PC-3 (cell line): ENCODE measurements at regions not wholly inside any gene's neighbourhood (a gene's known extent, or its start where the extent isn't known, plus 50 kb on each side); places are given as distances from the start of the nearest gene placed in this dataset.
A peak's percentile ranks its signal among the peaks of the same experiment; 100 is the strongest.

ENCODE experiments used
- ATAC-seq: fragments of 200-7000 bp; cut with Tn5 transposase; 2 replicates; pipeline ENCODE4 v1.9.1; 2020; ENCODE audit warnings: mild to moderate bottlenecking, moderate library complexity
- BruUV-seq: library from RNA; stranded (reverse); fragments of 400-500 nt; replicated peaks from 2 replicates; lab custom pipeline; 2021; lab: Mats Ljungman, UMichigan
- CTCF ChIA-PET: fragments of 300-600 bp; sonication (Branson Sonifier 250); formaldehyde crosslinking; loops from one replicate; lab custom pipeline; 2022; ENCODE audit warnings: antibody characterized with exemption; lab: Charles Lee
- POLR2A ChIA-PET: fragments of 300-600 bp; sonication (Branson Sonifier 250); formaldehyde crosslinking; loops from one replicate; lab custom pipeline; 2022; ENCODE audit warnings: antibody characterized with exemption; ENCODE audit not compliant: unreplicated experiment; lab: Charles Lee
- DNase-seq: peaks from one replicate; pipeline ENCODE4 v3.0.0-alpha.2; 2015
- H2AFZ ChIP-seq: fragments of 300-600 bp; sonication (generic); 2 replicates; pipeline ENCODE4 v1.6.0; 2016; ENCODE audit warnings: antibody characterized with exemption, low read length
- H3F3A ChIP-seq: fragments of 300-600 bp; sonication (generic); one replicate; pipeline ENCODE4 v1.6.0; 2017; ENCODE audit warnings: antibody characterized with exemption, low read length, control low read depth, mild to moderate bottlenecking; ENCODE audit not compliant: unreplicated experiment
- H3K27ac ChIP-seq: fragments of 300-600 bp; sonication (generic); 2 replicates; pipeline ENCODE4 v1.5.1; 2016; ENCODE audit warnings: mild to moderate bottlenecking, low read length
- H3K27me3 ChIP-seq: fragments of 300-600 bp; sonication (generic); 2 replicates; pipeline ENCODE4 v1.6.1; 2016; ENCODE audit warnings: low read length, mixed read lengths
- H3K36me3 ChIP-seq: fragments of 300-600 bp; sonication (generic); 2 replicates; pipeline ENCODE4 v1.6.1; 2016; ENCODE audit warnings: low read depth, mixed run types, low read length, mixed read lengths
- H3K4me1 ChIP-seq: fragments of 300-600 bp; sonication (generic); 2 replicates; pipeline ENCODE4 v1.5.1; 2016; ENCODE audit warnings: low read length; ENCODE audit not compliant: insufficient read depth
- H3K4me2 ChIP-seq: fragments of 300-600 bp; sonication (generic); 2 replicates; pipeline ENCODE4 v1.6.0; 2016; ENCODE audit warnings: low read length
- H3K4me3 ChIP-seq: fragments of 300-600 bp; sonication (generic); 2 replicates; pipeline ENCODE4 v1.5.1; 2016; ENCODE audit warnings: mild to moderate bottlenecking, low read length, mixed read lengths
- H3K79me2 ChIP-seq: fragments of 300-600 bp; sonication (generic); 2 replicates; pipeline ENCODE4 v1.6.1; 2017; ENCODE audit warnings: low read length, mixed read lengths
- H3K9ac ChIP-seq: fragments of 300-600 bp; sonication (generic); 2 replicates; pipeline ENCODE4 v1.6.0; 2016; ENCODE audit warnings: mild to moderate bottlenecking, low read length
- H3K9me2 ChIP-seq: fragments of 300-600 bp; sonication (generic); replicated peaks from 2 replicates; pipeline ENCODE4 v1.6.1; 2016; ENCODE audit warnings: mixed run types, low read length, mixed read lengths
- H3K9me3 ChIP-seq: fragments of 300-600 bp; sonication (generic); 2 replicates; pipeline ENCODE4 v1.6.1; 2016; ENCODE audit warnings: low read length, mixed read lengths
- H4K20me1 ChIP-seq: fragments of 300-600 bp; sonication (generic); 2 replicates; pipeline ENCODE4 v1.6.1; 2016; ENCODE audit warnings: low read length, mixed read lengths
- EZH2 ChIP-seq: fragments of 300-600 bp; sonication (generic); IDR thresholded peaks from one replicate; pipeline ENCODE4 v1.6.1; 2017; ENCODE audit warnings: antibody characterized with exemption, mild to moderate bottlenecking, low read length; ENCODE audit not compliant: unreplicated experiment
- EZH2phosphoT487 ChIP-seq: fragments of 300-600 bp; sonication (generic); IDR thresholded peaks from 2 replicates; pipeline ENCODE4 v1.6.1; 2018; ENCODE audit warnings: mild to moderate bottlenecking, antibody characterized with exemption, low read length, borderline replicate concordance
- intact Hi-C: fragments of 100-400 bp; cut with micrococcal nuclease; formaldehyde crosslinking; loops from 2 replicates; pipeline ENCODE4 v1.9.0; 2023
- TF ChIP-seq, protein P1 (sequence below): fragments of 300-600 bp; sonication (generic); conservative IDR thresholded peaks from 2 replicates; pipeline ENCODE4 v1.5.1; 2017; ENCODE audit warnings: antibody characterized with exemption, low read depth, mild to moderate bottlenecking, low read length

GRCh38 chr5:168219515-168220410, 71.7 kb upstream of the WWC1 start:
- H3K4me3 ChIP-seq = no peak overlapping the region
- H3K9me2 ChIP-seq = no peaks in the 10 kb centered on the region
- no TSS peak for BruUV-seq
- no peaks in the 10 kb centered on the region for H3K36me3 ChIP-seq
- peak overlapping the region; percentile 24 for H3K4me2 ChIP-seq
- H3F3A ChIP-seq = no peaks in the 10 kb centered on the region
- H3K9ac ChIP-seq = no peak overlapping the region
- H2AFZ ChIP-seq = no peak overlapping the region
- ChIA-PET POLR2A (no interaction called here), CTCF (interaction anchor here (0.6 kb wide), 5 partner anchors 53 to 172 kb away, joined by 5 to 16 read pairs (median 7); no protein-coding TSS in a partner anchor)
- peak; percentile 74 for DNase-seq
- H3K79me2 ChIP-seq = no peaks in the 10 kb centered on the region
- no peaks in the 10 kb centered on the region for H3K9me3 ChIP-seq
- H3K27me3 ChIP-seq = peaks cover 61% of the 10 kb centered on the region
- TF ChIP-seq, protein P1, sequence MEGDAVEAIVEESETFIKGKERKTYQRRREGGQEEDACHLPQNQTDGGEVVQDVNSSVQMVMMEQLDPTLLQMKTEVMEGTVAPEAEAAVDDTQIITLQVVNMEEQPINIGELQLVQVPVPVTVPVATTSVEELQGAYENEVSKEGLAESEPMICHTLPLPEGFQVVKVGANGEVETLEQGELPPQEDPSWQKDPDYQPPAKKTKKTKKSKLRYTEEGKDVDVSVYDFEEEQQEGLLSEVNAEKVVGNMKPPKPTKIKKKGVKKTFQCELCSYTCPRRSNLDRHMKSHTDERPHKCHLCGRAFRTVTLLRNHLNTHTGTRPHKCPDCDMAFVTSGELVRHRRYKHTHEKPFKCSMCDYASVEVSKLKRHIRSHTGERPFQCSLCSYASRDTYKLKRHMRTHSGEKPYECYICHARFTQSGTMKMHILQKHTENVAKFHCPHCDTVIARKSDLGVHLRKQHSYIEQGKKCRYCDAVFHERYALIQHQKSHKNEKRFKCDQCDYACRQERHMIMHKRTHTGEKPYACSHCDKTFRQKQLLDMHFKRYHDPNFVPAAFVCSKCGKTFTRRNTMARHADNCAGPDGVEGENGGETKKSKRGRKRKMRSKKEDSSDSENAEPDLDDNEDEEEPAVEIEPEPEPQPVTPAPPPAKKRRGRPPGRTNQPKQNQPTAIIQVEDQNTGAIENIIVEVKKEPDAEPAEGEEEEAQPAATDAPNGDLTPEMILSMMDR = peak; percentile 79
- TF ChIP-seq EZH2 = no peak
- H4K20me1 ChIP-seq = no peaks in the 10 kb centered on the region
- H3K27ac ChIP-seq = no peak overlapping the region
- ATAC-seq = peak; percentile 43
- intact Hi-C loops = loop anchor here (1.0 kb wide), 1 partner anchor 105 kb away; no protein-coding TSS in a partner anchor
- H3K4me1 ChIP-seq = no peaks in the 10 kb centered on the region

DNA sequence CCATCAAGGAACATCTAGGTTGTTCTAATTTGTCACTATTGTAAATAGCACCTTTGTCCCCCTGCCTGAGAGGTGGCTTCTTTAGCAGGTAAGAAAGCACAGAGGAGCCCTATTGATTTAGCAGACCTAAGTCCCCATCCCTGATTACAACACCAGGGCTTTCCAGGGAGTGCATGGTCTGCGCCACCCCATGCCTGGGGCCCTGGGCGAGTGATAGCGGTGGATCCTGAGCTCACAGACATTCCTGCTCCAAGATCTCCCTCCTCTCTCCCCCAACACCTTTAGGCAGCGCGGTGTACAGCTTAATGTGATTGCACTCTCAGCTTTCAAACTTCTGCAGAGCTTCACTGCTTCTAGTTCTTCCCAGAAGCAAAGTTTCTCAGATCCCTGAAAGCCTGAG, 67.4 kb upstream of the WWC1 start:
- no peak overlapping the region for H3K4me2 ChIP-seq
- no peak overlapping the region for H3K4me3 ChIP-seq
- peaks cover 25% of the 10 kb centered on the region for H3K27me3 ChIP-seq
- H3K79me2 ChIP-seq = no peaks in the 10 kb centered on the region
- H3K4me1 ChIP-seq = no peaks in the 10 kb centered on the region
- no peaks in the 10 kb centered on the region for H3K9me3 ChIP-seq
- no peak overlapping the region for H2AFZ ChIP-seq
- H3F3A ChIP-seq = no peaks in the 10 kb centered on the region
- no peak overlapping the region for H3K27ac ChIP-seq
- BruUV-seq = no TSS peak
- H4K20me1 ChIP-seq = no peaks in the 10 kb centered on the region
- no peak for DNase-seq
- no peak overlapping the region for H3K9ac ChIP-seq
- TF ChIP-seq EZH2 (no peak), EZH2phosphoT487 (no peak)
- TF ChIP-seq, protein P1 = no peak
- no peak for ATAC-seq
- CTCF ChIA-PET = no interaction called here
- H3K36me3 ChIP-seq = no peaks in the 10 kb centered on the region
- intact Hi-C loops = no loop called here
- H3K9me2 ChIP-seq = no peaks in the 10 kb centered on the region
- POLR2A ChIA-PET = no interaction called here

DNA sequence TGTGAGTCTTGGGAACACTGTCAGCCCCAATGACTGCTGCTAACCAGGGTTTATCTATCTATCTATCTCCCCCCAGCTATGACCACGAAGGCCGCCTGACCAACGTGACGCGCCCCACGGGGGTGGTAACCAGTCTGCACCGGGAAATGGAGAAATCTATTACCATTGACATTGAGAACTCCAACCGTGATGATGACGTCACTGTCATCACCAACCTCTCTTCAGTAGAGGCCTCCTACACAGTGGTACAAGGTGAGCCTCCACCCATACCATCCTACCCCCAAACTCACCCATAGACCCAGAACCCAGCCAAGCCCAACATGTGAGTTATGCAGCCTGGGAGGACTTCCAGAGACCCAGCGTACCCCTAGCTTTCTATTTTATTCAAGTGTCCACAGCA, 65.4 kb upstream of the WWC1 start:
- ChIA-PET POLR2A (no interaction called here), CTCF (no interaction called here)
- Histone ChIP-seq H3K9me3 (no peaks in the 10 kb centered on the region), H3K4me2 (no peak overlapping the region), H3K9me2 (no peaks in the 10 kb centered on the region), H3K79me2 (no peaks in the 10 kb centered on the region), H2AFZ (no peak overlapping the region), H3K9ac (no peak overlapping the region), H3K4me3 (no peak overlapping the region), H3K27ac (no peak overlapping the region), H3K36me3 (no peaks in the 10 kb centered on the region), H3F3A (no peaks in the 10 kb centered on the region), H3K4me1 (no peaks in the 10 kb centered on the region), H4K20me1 (no peaks in the 10 kb centered on the region), H3K27me3 (peaks cover 25% of the 10 kb centered on the region)
- ATAC-seq = no peak
- no peak for DNase-seq
- intact Hi-C loops = no loop called here
- no TSS peak for BruUV-seq
- TF ChIP-seq EZH2phosphoT487 (no peak), EZH2 (no peak)
- TF ChIP-seq, protein P1 = no peak
